ENCODE measurements at regions not wholly inside any gene's neighbourhood (a gene's known extent, or its start where the extent isn't known, plus 50 kb on each side); places are given as distances from the start of the nearest gene placed in this dataset.

GRCh38 chr5:117236941-117237340 lies 662.3 kb upstream of the SEMA6A start:
- Histone ChIP-seq H3K27me3 (ENCODE audit: control insufficient read depth in 2 of 2, insufficient read depth in 2 of 2, low read length in 2 of 2) (no peaks in the 10 kb centered on the region), H3K9me3 (replicated peaks; ENCODE audit: control insufficient read depth, insufficient read depth, low read length) (no peaks in the 10 kb centered on the region), H3K4me1 (ENCODE audit: control insufficient read depth, extremely low read depth, insufficient read depth, low read length) (no peaks in the 10 kb centered on the region), H3K4me2 (ENCODE audit: insufficient read depth, low read length) (no peak overlapping the region), H2AFZ (ENCODE audit: low read depth, low read length) (no peak overlapping the region), H4K20me1 (replicated peaks; ENCODE audit: control insufficient read depth, extremely low read depth, insufficient read depth, low read length) (no peaks in the 10 kb centered on the region), H3K9ac (replicated peaks; ENCODE audit: extremely low read depth, insufficient read depth, low read length) (no peak overlapping the region), H3K9me1 (replicated peaks; ENCODE audit: control insufficient read depth, extremely low read depth, insufficient read depth, low read length) (no peaks in the 10 kb centered on the region), H3K4me3 (replicated peaks in 1 of 3; ENCODE audit: insufficient read depth in 1 of 3, low read depth in 1 of 3, low read length in 3 of 3) (no peak overlapping the region), H3K79me2 (ENCODE audit: control insufficient read depth, insufficient read depth, low read length) (no peaks in the 10 kb centered on the region), H3K27ac (ENCODE audit: insufficient read depth, low read depth, low read length) (no peak overlapping the region), H3K36me3 (ENCODE audit: control insufficient read depth in 2 of 2, extremely low read depth in 1 of 2, insufficient read depth in 2 of 2, low read length in 2 of 2) (no peaks in the 10 kb centered on the region)
- intact Hi-C loops (cut with micrococcal nuclease), result no loop called here
- TF ChIP-seq CTCF (IDR thresholded peaks at IDR 0.05; ENCODE audit: extremely low read depth in 1 of 2, insufficient read depth in 1 of 2, low read depth in 1 of 2, low read length in 2 of 2) (no peak), GATA2 (IDR thresholded peaks at IDR 0.05; ENCODE audit: insufficient read depth, insufficient read length, low read depth, low read length) (no peak), POLR2A (IDR thresholded peaks at IDR 0.05; ENCODE audit: low read depth, low read length) (no peak), MYC (IDR thresholded peaks at IDR 0.05; ENCODE audit: low read depth, low read length) (no peak), POLR2AphosphoS5 (IDR thresholded peaks at IDR 0.05; ENCODE audit: insufficient read depth, low read depth, low read length) (no peak), JUN (IDR thresholded peaks at IDR 0.05; ENCODE audit: borderline replicate concordance, insufficient read depth, insufficient read length, low read depth) (no peak), FOS (IDR thresholded peaks at IDR 0.05; ENCODE audit: borderline replicate concordance, insufficient read depth, low read length) (no peak), MAX (IDR thresholded peaks at IDR 0.05; ENCODE audit: insufficient read depth, insufficient read length) (no peak), EZH2 (IDR thresholded peaks at IDR 0.05; ENCODE audit: borderline replicate concordance, low read depth, low read length, severe bottlenecking) (no peak)
- no peak for FAIRE-seq
- DNase-seq (ENCODE audit: low read depth, low spot score), result no peak
- ChIA-PET POLR2A (no interaction called here), CTCF (no interaction called here)
- no TSS peak for BruUV-seq (replicated peaks)
- dilution Hi-C loops (cut with MboI; ENCODE audit: extremely low pct_ligation_motif_present, low sequenced_read_pairs), result no loop called here
